H1 (cell line): ENCODE measurements at regions not wholly inside any gene's neighbourhood (a gene's known extent, or its start where the extent isn't known, plus 50 kb on each side); places are given as distances from the start of the nearest gene placed in this dataset.

Source experiments
- CTCF ChIA-PET: fragments of 300-600 bp; sonication (Branson Sonifier 250); formaldehyde crosslinking; loops from one replicate; lab custom pipeline; 2021; ENCODE audit not compliant: partially characterized antibody; lab: Charles Lee
- POLR2A ChIA-PET: fragments of 300-600 bp; sonication (Branson Sonifier 250); formaldehyde crosslinking; loops from one replicate; lab custom pipeline; 2021; ENCODE audit warnings: inconsistent platforms; ENCODE audit not compliant: partially characterized antibody; lab: Charles Lee
- DNase-seq, 2 experiments: peaks; one replicate each; pipeline versions ENCODE4 v3.0.0 to v3.0.0-alpha.2; 2010 to 2022; ENCODE audit warnings: low spot score in 2 of 2, low read depth in 1 of 2, mixed read lengths in 1 of 2
- FAIRE-seq: peaks from 2 replicates; lab custom pipeline; 2011; peaks lifted over from hg19 to GRCh38; lab: Jason Lieb, UNC
- H2AFZ ChIP-seq: 2 replicates; pipeline ENCODE4 v1.8.1; 2012; ENCODE audit warnings: low read length, inconsistent platforms
- H2AK5ac ChIP-seq: 2 replicates; pipeline ENCODE4 v1.6.1; 2013; ENCODE audit warnings: low read depth, low read length
- H2BK120ac ChIP-seq: replicated peaks from 2 replicates; pipeline ENCODE3; 2013; ENCODE audit warnings: low read depth, low read length, inconsistent platforms
- H2BK12ac ChIP-seq: 2 replicates; pipeline ENCODE4 v1.6.1; 2013; ENCODE audit warnings: low read depth, low read length
- H2BK15ac ChIP-seq: 2 replicates; pipeline ENCODE4 v1.6.1; 2013; ENCODE audit warnings: low read length
- H2BK20ac ChIP-seq: 2 replicates; pipeline ENCODE4 v1.6.1; 2013; ENCODE audit warnings: low read length
- H2BK5ac ChIP-seq: 2 replicates; pipeline ENCODE4 v1.6.1; 2013; ENCODE audit warnings: low read depth, low read length
- H3K14ac ChIP-seq: 2 replicates; pipeline ENCODE4 v1.6.1; 2013; ENCODE audit warnings: inconsistent platforms; ENCODE audit not compliant: insufficient read length
- H3K18ac ChIP-seq: 2 replicates; pipeline ENCODE4 v1.6.1; 2013; ENCODE audit warnings: low read length; ENCODE audit errors: extremely low read depth
- H3K23ac ChIP-seq: 2 replicates; pipeline ENCODE4 v1.6.1; 2013; ENCODE audit warnings: inconsistent platforms; ENCODE audit not compliant: insufficient read length
- H3K23me2 ChIP-seq: 2 replicates; pipeline ENCODE4 v1.6.1; 2013; ENCODE audit warnings: low read depth, low read length
- H3K27ac ChIP-seq: 2 replicates; pipeline ENCODE4 v1.6.1; 2011; ENCODE audit warnings: low read depth, low read length, inconsistent platforms
- H3K27me3 ChIP-seq, 4 experiments: replicated peaks in 1 of 4; 1 replicate in 1 of 4; 2 replicates in 3 of 4; pipeline versions ENCODE4 v1.6.1 to v1.8.1; 2011 to 2013; ENCODE audit warnings: low read length in 3 of 4, mild to moderate bottlenecking in 3 of 4, inconsistent platforms in 2 of 4, mixed read lengths in 2 of 4, moderate library complexity in 1 of 4; ENCODE audit not compliant: control insufficient read depth in 3 of 4, insufficient read depth in 3 of 4; ENCODE audit errors: extremely low read depth in 1 of 4
- H3K36me3 ChIP-seq, 4 experiments: 2 replicates each; pipeline versions ENCODE4 v1.6.1 to v1.8.1; 2011 to 2013; ENCODE audit warnings: mild to moderate bottlenecking in 4 of 4, low read length in 3 of 4, moderate library complexity in 2 of 4, control low read depth in 1 of 4, inconsistent platforms in 1 of 4; ENCODE audit not compliant: insufficient read depth in 4 of 4, control insufficient read depth in 2 of 4
- H3K4ac ChIP-seq: replicated peaks from 2 replicates; pipeline ENCODE3; 2013; ENCODE audit warnings: low read length, low read depth, mixed read lengths, inconsistent platforms; ENCODE audit not compliant: insufficient read length
- H3K4me1 ChIP-seq, 4 experiments: replicated peaks in 1 of 4; 1 replicate in 1 of 4; 2 replicates in 3 of 4; pipeline versions ENCODE4 v1.6.1 to v1.8.1; 2011 to 2013; ENCODE audit warnings: low read length in 3 of 4, inconsistent platforms in 2 of 4, mixed read lengths in 1 of 4; ENCODE audit not compliant: insufficient read depth in 4 of 4, control insufficient read depth in 3 of 4
- H3K4me2 ChIP-seq, 2 experiments: 2 replicates each; pipeline versions ENCODE4 v1.6.1 to v1.8.1; 2011 to 2013; ENCODE audit warnings: low read depth in 2 of 2, low read length in 2 of 2, control low read depth in 1 of 2, inconsistent platforms in 1 of 2, mild to moderate bottlenecking in 1 of 2; ENCODE audit not compliant: insufficient read depth in 1 of 2
- H3K4me3 ChIP-seq, 4 experiments: fragments of 200-600, 300-600 bp in 1 of 4; sonication (generic), shearing (Covaris generic), sonication (Bioruptor Twin) in 1 of 4; 2 replicates each; pipeline versions ENCODE4 v1.5.1 to v1.8.1; 2011 to 2016; ENCODE audit warnings: low read length in 4 of 4, low read depth in 3 of 4, control low read depth in 2 of 4, inconsistent platforms in 2 of 4, mild to moderate bottlenecking in 2 of 4, mixed read lengths in 1 of 4, moderate library complexity in 1 of 4; ENCODE audit not compliant: insufficient read depth in 2 of 4; ENCODE audit errors: extremely low read depth in 1 of 4
- H3K56ac ChIP-seq: replicated peaks from 2 replicates; pipeline ENCODE3; 2013; ENCODE audit warnings: low read depth, mild to moderate bottlenecking, mixed read lengths, low read length, inconsistent platforms; ENCODE audit not compliant: insufficient read length
- H3K79me1 ChIP-seq: 2 replicates; pipeline ENCODE4 v1.6.1; 2013; ENCODE audit warnings: low read depth, low read length, control low read depth
- H3K79me2 ChIP-seq, 2 experiments: 2 replicates each; pipeline versions ENCODE4 v1.6.1 to v1.8.1; 2012 to 2013; ENCODE audit warnings: low read length in 2 of 2, mild to moderate bottlenecking in 2 of 2, inconsistent platforms in 1 of 2; ENCODE audit not compliant: insufficient read depth in 2 of 2, control insufficient read depth in 1 of 2
- H3K9ac ChIP-seq, 4 experiments: replicated peaks in 1 of 4; 1 replicate in 1 of 4; 2 replicates in 3 of 4; pipeline versions ENCODE4 v1.6.1 to v1.8.1; 2011 to 2013; ENCODE audit warnings: low read depth in 3 of 4, low read length in 3 of 4, control low read depth in 2 of 4, mild to moderate bottlenecking in 2 of 4, moderate library complexity in 2 of 4, inconsistent platforms in 1 of 4; ENCODE audit errors: extremely low read depth in 1 of 4
- H3K9me3 ChIP-seq, 2 experiments: 2 replicates each; pipeline versions ENCODE4 v1.6.1 to v1.8.1; 2012 to 2013; ENCODE audit warnings: mild to moderate bottlenecking in 2 of 2, moderate library complexity in 2 of 2, control low read depth in 1 of 2, inconsistent platforms in 1 of 2, low read depth in 1 of 2, low read length in 1 of 2, mixed read lengths in 1 of 2; ENCODE audit not compliant: insufficient read depth in 2 of 2
- H4K20me1 ChIP-seq, 2 experiments: replicated peaks in 1 of 2; 2 replicates each; pipeline versions ENCODE3 to v1.8.1; 2011 to 2013; ENCODE audit warnings: inconsistent platforms in 2 of 2, low read length in 2 of 2, mild to moderate bottlenecking in 1 of 2; ENCODE audit not compliant: insufficient read depth in 2 of 2, control insufficient read depth in 1 of 2
- H4K5ac ChIP-seq: 2 replicates; pipeline ENCODE4 v1.6.1; 2013; ENCODE audit warnings: low read length, low read depth, mixed read lengths, inconsistent platforms; ENCODE audit not compliant: insufficient read length
- H4K8ac ChIP-seq: 2 replicates; pipeline ENCODE4 v1.8.0; 2013; ENCODE audit warnings: mild to moderate bottlenecking, moderate library complexity, low read length, inconsistent platforms; ENCODE audit not compliant: insufficient read depth; ENCODE audit errors: extremely low read depth
- H4K91ac ChIP-seq: replicated peaks from 2 replicates; pipeline ENCODE3; 2013; ENCODE audit warnings: low read length, mixed read lengths, inconsistent platforms; ENCODE audit not compliant: insufficient read length
- ASH2L ChIP-seq: fragments of 200-600, 300-600 bp; sonication (generic); IDR thresholded peaks from one replicate; pipeline ENCODE4 v1.7.1; 2017; ENCODE audit warnings: low read length
- BCL11A ChIP-seq, 2 experiments: IDR thresholded peaks; one replicate each; pipeline ENCODE4 v1.6.1; 2011; ENCODE audit warnings: low read depth in 2 of 2, low read length in 2 of 2, mild to moderate bottlenecking in 2 of 2
- CEBPB ChIP-seq: IDR thresholded peaks from 2 replicates; pipeline ENCODE4 v1.6.1; 2012; ENCODE audit warnings: low read depth, low read length
- CTCF ChIP-seq, 3 experiments: IDR thresholded peaks; 1 replicate in 2 of 3; 2 replicates in 1 of 3; pipeline versions ENCODE4 v1.5.1 to v1.6.1; 2011; ENCODE audit warnings: low read length in 3 of 3, mild to moderate bottlenecking in 3 of 3, inconsistent platforms in 2 of 3, low read depth in 1 of 3, moderate library complexity in 1 of 3; ENCODE audit not compliant: insufficient read depth in 1 of 3; ENCODE audit errors: control extremely low read depth in 1 of 3
- EZH2 ChIP-seq: fragments of 200-600 bp; sonication (generic); IDR thresholded peaks from 2 replicates; pipeline ENCODE4 v1.7.1; 2012; ENCODE audit warnings: low read depth, mild to moderate bottlenecking, moderate library complexity, low read length, inconsistent platforms; ENCODE audit not compliant: severe bottlenecking
- HDAC6 ChIP-seq: IDR thresholded peaks from one replicate; pipeline ENCODE4 v1.7.1; 2012; ENCODE audit warnings: low read depth, mild to moderate bottlenecking, inconsistent platforms, low read length, moderate library complexity
- JUN ChIP-seq: IDR thresholded peaks from 2 replicates; pipeline ENCODE4 v1.6.1; 2011; ENCODE audit warnings: low read depth, mild to moderate bottlenecking, improper control_type of control experiment, low read length
- JUND ChIP-seq: IDR thresholded peaks from 2 replicates; pipeline ENCODE4 v1.6.1; 2011; ENCODE audit warnings: mild to moderate bottlenecking, improper control_type of control experiment, low read length
- MAX ChIP-seq: IDR thresholded peaks from 2 replicates; pipeline ENCODE4 v1.6.1; 2012; ENCODE audit warnings: inconsistent platforms
- RBBP5 ChIP-seq: IDR thresholded peaks from 2 replicates; pipeline ENCODE4 v1.7.1; 2012; ENCODE audit warnings: low read depth, mild to moderate bottlenecking, inconsistent platforms, low read length, moderate library complexity, borderline replicate concordance
- SAP30 ChIP-seq: fragments of 300-600 bp; sonication (generic); IDR thresholded peaks from 2 replicates; pipeline ENCODE4 v1.7.1; 2012; ENCODE audit warnings: low read length, moderate library complexity, mild to moderate bottlenecking, inconsistent platforms; ENCODE audit not compliant: insufficient read depth, insufficient replicate concordance
- SP1 ChIP-seq: IDR thresholded peaks from 2 replicates; pipeline ENCODE4 v1.6.1; 2011; ENCODE audit warnings: low read depth, low read length
- SUZ12 ChIP-seq: fragments of 200-600 bp; sonication (generic); IDR thresholded peaks from 2 replicates; pipeline ENCODE4 v1.6.1; 2012; ENCODE audit warnings: mild to moderate bottlenecking, inconsistent platforms, low read length, moderate library complexity, mixed read lengths
- WGBS, 2 experiments: shearing (Covaris generic) in 1 of 2; methylation state at CpG; one replicate each; pipeline versions ENCODE4 v1.1.6 to v1.1.7; 2013 to 2015; ENCODE audit warnings: low lambda C conversion rate in 2 of 2, mixed read lengths in 2 of 2, inconsistent platforms in 1 of 2, low coverage in 1 of 2, missing lambda C conversion rate in 1 of 2; ENCODE audit not compliant: insufficient replicate concordance in 2 of 2, insufficient coverage in 1 of 2, insufficient read length in 1 of 2; ENCODE audit errors: extremely low coverage in 1 of 2, missing lambda C conversion rate in 1 of 2; 5-methylcytosine and 5-hydroxymethylcytosine counted together

- Histone ChIP-seq H4K5ac (no peak overlapping the region), H2AK5ac (no peak overlapping the region), H2BK5ac (no peak overlapping the region), H3K36me3 (no peaks in the 10 kb centered on the region), H3K27ac (no peak overlapping the region), H3K4me1 (peaks cover 0 to 4% (median 1%) of the 10 kb centered on the region in 4 experiments; a peak in 2 of 7 replicates), H3K79me1 (no peaks in the 10 kb centered on the region), H3K27me3 (no peaks in the 10 kb centered on the region), H2AFZ (0 out of 2 replicates have a peak overlapping the region, but pooled peaks have one; percentile 24), H2BK15ac (no peak overlapping the region), H3K9ac (no peak overlapping the region), H3K79me2 (no peaks in the 10 kb centered on the region), H2BK12ac (no peak overlapping the region), H2BK120ac (no peak overlapping the region), H4K8ac (no peak overlapping the region), H3K4ac (no peak overlapping the region), H3K14ac (no peak overlapping the region), H4K20me1 (no peaks in the 10 kb centered on the region), H3K9me3 (no peaks in the 10 kb centered on the region), H3K56ac (no peak overlapping the region), H4K91ac (no peak overlapping the region), H2BK20ac (no peak overlapping the region), H3K4me3 (no peak overlapping the region), H3K23ac (no peak overlapping the region), H3K18ac (no peak overlapping the region), H3K23me2 (no peaks in the 10 kb centered on the region), H3K4me2 (no peak overlapping the region)
- FAIRE-seq, result no peak
- WGBS, 2 experiments, result 97% methylated on average over 7 of the region's 7 CpGs; no CpG with 5 or more reads in 1 of the 2 experiments
- DNase-seq, result no peak
- POLR2A ChIA-PET, result no interaction called here
- CTCF ChIA-PET, result no interaction called here
- TF ChIP-seq SP1, result no peak
- TF ChIP-seq JUN, result no peak
- no peak for TF ChIP-seq SUZ12
- TF ChIP-seq SAP30, result no peak
- no peak for TF ChIP-seq MAX
- TF ChIP-seq JUND, result no peak
- TF ChIP-seq HDAC6, result no peak
- no peak for TF ChIP-seq CTCF (IDR thresholded peaks at IDR 0.05; ENCODE audit: control extremely low read depth in 1 of 3, insufficient read depth in 1 of 3, low read depth in 1 of 3, low read length in 3 of 3)
- no peak for TF ChIP-seq ASH2L
- no peak for TF ChIP-seq CEBPB
- no peak for TF ChIP-seq EZH2
- no peak for TF ChIP-seq BCL11A (IDR thresholded peaks at IDR 0.05; ENCODE audit: low read depth in 2 of 2, low read length in 2 of 2)
- TF ChIP-seq RBBP5, result no peak
Measured at GRCh38 chr2:5521461-5521860, 170.7 kb upstream of the SOX11 start.
